BE2C (cell line): ENCODE measurements at regions not wholly inside any gene's neighbourhood (a gene's known extent, or its start where the extent isn't known, plus 50 kb on each side); places are given as distances from the start of the nearest gene placed in this dataset.

Source experiments
- DNase-seq: peaks from one replicate; pipeline ENCODE4 v3.0.0-alpha.2; 2020
- H3K27me3 ChIP-seq: fragments of 250-450 bp; sonication (Bioruptor Pico); 2 replicates; pipeline ENCODE4 v1.5.1; 2020; ENCODE audit warnings: mild to moderate bottlenecking
- H3K36me3 ChIP-seq: fragments of 250-450 bp; sonication (Bioruptor Pico); 2 replicates; pipeline ENCODE4 v1.5.1; 2020; ENCODE audit warnings: mild to moderate bottlenecking
- H3K4me1 ChIP-seq: fragments of 250-450 bp; sonication (Bioruptor Pico); 2 replicates; pipeline ENCODE4 v1.5.1; 2020
- H3K4me3 ChIP-seq: 2 replicates; pipeline ENCODE4 v1.5.1; 2011; ENCODE audit warnings: low read depth, low read length
- H3K9me3 ChIP-seq: fragments of 250-450 bp; sonication (Bioruptor Pico); 2 replicates; pipeline ENCODE4 v1.5.1; 2020
- CTCF ChIP-seq: IDR thresholded peaks from 2 replicates; pipeline ENCODE4 v1.5.1; 2012; ENCODE audit warnings: mild to moderate bottlenecking, low read depth, low read length

GRCh38 chr12:38016602-38017001, 300.0 kb upstream of the ALG10B start:
- Histone ChIP-seq H3K27me3 (no peaks in the 10 kb centered on the region), H3K36me3 (no peaks in the 10 kb centered on the region), H3K4me3 (no peak overlapping the region), H3K4me1 (no peaks in the 10 kb centered on the region), H3K9me3 (no peaks in the 10 kb centered on the region)
- no peak for DNase-seq
- TF ChIP-seq CTCF, result no peak

GRCh38 chr12:38025916-38026315, 290.7 kb upstream of the ALG10B start:
- no peaks in the 10 kb centered on the region for H3K36me3 ChIP-seq
- TF ChIP-seq CTCF, result no peak
- H3K9me3 ChIP-seq, result no peaks in the 10 kb centered on the region
- no peak for DNase-seq
- no peaks in the 10 kb centered on the region for H3K27me3 ChIP-seq
- no peak overlapping the region for H3K4me3 ChIP-seq
- no peaks in the 10 kb centered on the region for H3K4me1 ChIP-seq

- Histone ChIP-seq H3K36me3 (no peaks in the 10 kb centered on the region), H3K9me3 (no peaks in the 10 kb centered on the region), H3K4me3 (peak overlapping the region; percentile 41), H3K27me3 (no peaks in the 10 kb centered on the region), H3K4me1 (no peaks in the 10 kb centered on the region)
- no peak for TF ChIP-seq CTCF
- DNase-seq, result peak; percentile 14
Observed at GRCh38 chr12:38053113-38053512, 263.5 kb upstream of the ALG10B start.

GRCh38 chr12:38053655-38054464, 262.7 kb upstream of the ALG10B start:
- Histone ChIP-seq H3K27me3 (no peaks in the 10 kb centered on the region), H3K9me3 (no peaks in the 10 kb centered on the region), H3K4me1 (no peaks in the 10 kb centered on the region), H3K4me3 (peak overlapping the region; percentile 41), H3K36me3 (no peaks in the 10 kb centered on the region)
- peak; percentile 68 for TF ChIP-seq CTCF
- DNase-seq, result peak; percentile 85

- H3K9me3 ChIP-seq, result no peaks in the 10 kb centered on the region
- TF ChIP-seq CTCF, result no peak
- H3K36me3 ChIP-seq, result no peaks in the 10 kb centered on the region
- H3K4me1 ChIP-seq, result no peaks in the 10 kb centered on the region
- H3K27me3 ChIP-seq, result no peaks in the 10 kb centered on the region
- H3K4me3 ChIP-seq, result no peak overlapping the region
- DNase-seq, result no peak
Observed at GRCh38 chr12:38056701-38057689, 259.6 kb upstream of the ALG10B start.
